Thyroid gland (tissue), 4 donors: ENCODE measurements at regions not wholly inside any gene's neighbourhood (a gene's known extent, or its start where the extent isn't known, plus 50 kb on each side); places are given as distances from the start of the nearest gene placed in this dataset.

Experiments
- CTCF ChIP-seq, 6 experiments: fragments of 200-600 bp in 3 of 6; fragments of 450-650 bp in 3 of 6; sonication (generic) in 3 of 6; IDR thresholded peaks; one replicate each; pipeline ENCODE4 v1.5.1; 2016 to 2019; ENCODE audit warnings: antibody characterized with exemption in 6 of 6, mild to moderate bottlenecking in 2 of 6, inconsistent platforms in 1 of 6, moderate library complexity in 1 of 6
- POLR2A ChIP-seq, 2 donors: fragments of 450-650 bp; IDR thresholded peaks; one replicate each; pipeline ENCODE4 v1.6.1; 2017; ENCODE audit warnings: antibody characterized with exemption in 2 of 2, mild to moderate bottlenecking in 2 of 2, moderate library complexity in 1 of 2

GRCh38 chr2:239526666-239527415, 126.0 kb upstream of the HDAC4 start:
- TF ChIP-seq CTCF (IDR thresholded peaks at IDR 0.05) (no peak), POLR2A (IDR thresholded peaks at IDR 0.05) (no peak)
